Breast epithelium (tissue), 4 donors: ENCODE measurements at regions not wholly inside any gene's neighbourhood (a gene's known extent, or its start where the extent isn't known, plus 50 kb on each side); places are given as distances from the start of the nearest gene placed in this dataset.
A peak's percentile ranks its signal among the peaks of the same experiment; 100 is the strongest.

Source experiments
- DNase-seq, 2 donors: peaks; one replicate each; pipeline ENCODE4 v3.0.0-alpha.2; 2019; ENCODE audit warnings: low spot score in 2 of 2
- H3K27ac ChIP-seq, 2 donors: fragments of 200-600 bp; sonication (generic) in 1 of 2; one replicate each; pipeline ENCODE4 v1.5.1; 2016 to 2019; ENCODE audit warnings: mild to moderate bottlenecking in 1 of 2
- H3K27me3 ChIP-seq, 2 donors: fragments of 200-600 bp; sonication (generic) in 1 of 2; one replicate each; pipeline versions ENCODE4 v1.5.1 to v1.6.0; 2017 to 2019; ENCODE audit warnings: control low read depth in 1 of 2, mild to moderate bottlenecking in 1 of 2
- H3K36me3 ChIP-seq: fragments of 200-600 bp; one replicate; pipeline ENCODE4 v1.5.1; 2019
- H3K4me1 ChIP-seq, 2 donors: fragments of 200-600 bp; sonication (generic); one replicate each; pipeline ENCODE4 v1.5.1; 2016 to 2019; ENCODE audit warnings: control low read depth in 1 of 2
- H3K4me3 ChIP-seq, 3 donors: fragments of 200-600 bp; sonication (generic); 1 replicate in 2 of 3; 2 replicates in 1 of 3; pipeline ENCODE4 v1.5.1; 2016 to 2019; ENCODE audit warnings: mild to moderate bottlenecking in 3 of 3, moderate library complexity in 2 of 3
- H3K9me3 ChIP-seq, 2 donors: fragments of 200-600 bp; sonication (generic) in 1 of 2; one replicate each; pipeline ENCODE4 v1.5.1; 2016 to 2019; ENCODE audit warnings: control low read depth in 1 of 2
- POLR2A ChIP-seq: fragments of 450-650 bp; IDR thresholded peaks from one replicate; pipeline ENCODE4 v1.6.1; 2016; ENCODE audit warnings: antibody characterized with exemption, mild to moderate bottlenecking, moderate library complexity
- POLR2AphosphoS5 ChIP-seq, 3 donors: sonication (generic); formaldehyde crosslinking; IDR thresholded peaks; one replicate each; pipeline ENCODE4 v1.6.1; 2017; ENCODE audit warnings: antibody characterized with exemption in 3 of 3
- intact Hi-C: fragments of 100-400 bp; cut with DNase I; formaldehyde crosslinking; loops from one replicate; pipeline ENCODE4 v1.15.1; 2023; ENCODE audit warnings: low total_unique reads
- TF ChIP-seq, protein P1 (sequence below), 3 donors: fragments of 450-650 bp; IDR thresholded peaks; one replicate each; pipeline ENCODE4 v1.5.1; 2016 to 2017; ENCODE audit warnings: antibody characterized with exemption in 3 of 3, mild to moderate bottlenecking in 3 of 3, moderate library complexity in 3 of 3

DNA sequence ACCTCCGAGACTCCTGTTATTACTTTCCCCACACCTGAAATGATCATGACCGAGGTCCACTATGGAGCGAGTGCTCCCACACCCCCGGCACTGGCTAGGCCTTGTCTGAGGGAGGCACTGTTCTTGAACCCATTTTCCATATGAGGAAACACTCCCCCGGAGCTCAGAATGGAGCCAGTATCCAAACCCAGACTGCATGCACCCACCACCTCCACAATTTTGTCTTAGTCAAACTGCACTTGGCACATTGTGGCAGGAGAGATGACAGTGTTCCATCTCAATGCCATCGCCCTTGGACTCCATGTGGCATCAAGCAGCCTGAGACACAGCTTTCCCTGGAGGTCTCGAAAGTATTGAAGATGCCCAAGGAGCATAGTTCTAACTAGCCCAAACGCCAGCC is 154.1 kb downstream of the NUP210 start:
- no peak for TF ChIP-seq POLR2AphosphoS5 (IDR thresholded peaks at IDR 0.05)
- TF ChIP-seq, protein P1, sequence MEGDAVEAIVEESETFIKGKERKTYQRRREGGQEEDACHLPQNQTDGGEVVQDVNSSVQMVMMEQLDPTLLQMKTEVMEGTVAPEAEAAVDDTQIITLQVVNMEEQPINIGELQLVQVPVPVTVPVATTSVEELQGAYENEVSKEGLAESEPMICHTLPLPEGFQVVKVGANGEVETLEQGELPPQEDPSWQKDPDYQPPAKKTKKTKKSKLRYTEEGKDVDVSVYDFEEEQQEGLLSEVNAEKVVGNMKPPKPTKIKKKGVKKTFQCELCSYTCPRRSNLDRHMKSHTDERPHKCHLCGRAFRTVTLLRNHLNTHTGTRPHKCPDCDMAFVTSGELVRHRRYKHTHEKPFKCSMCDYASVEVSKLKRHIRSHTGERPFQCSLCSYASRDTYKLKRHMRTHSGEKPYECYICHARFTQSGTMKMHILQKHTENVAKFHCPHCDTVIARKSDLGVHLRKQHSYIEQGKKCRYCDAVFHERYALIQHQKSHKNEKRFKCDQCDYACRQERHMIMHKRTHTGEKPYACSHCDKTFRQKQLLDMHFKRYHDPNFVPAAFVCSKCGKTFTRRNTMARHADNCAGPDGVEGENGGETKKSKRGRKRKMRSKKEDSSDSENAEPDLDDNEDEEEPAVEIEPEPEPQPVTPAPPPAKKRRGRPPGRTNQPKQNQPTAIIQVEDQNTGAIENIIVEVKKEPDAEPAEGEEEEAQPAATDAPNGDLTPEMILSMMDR (IDR thresholded peaks at IDR 0.05): no peak
- no peak for TF ChIP-seq POLR2A
- H3K36me3 ChIP-seq: no peaks in the 10 kb centered on the region
- no peaks in the 10 kb centered on the region for H3K4me1 ChIP-seq
- H3K4me3 ChIP-seq: no peak overlapping the region
- intact Hi-C loops: no loop called here
- no peaks in the 10 kb centered on the region for H3K27me3 ChIP-seq
- H3K9me3 ChIP-seq: peaks cover 12 to 16% of the 10 kb centered on the region in 2 donors
- no peak for DNase-seq
- no peak overlapping the region for H3K27ac ChIP-seq

DNA sequence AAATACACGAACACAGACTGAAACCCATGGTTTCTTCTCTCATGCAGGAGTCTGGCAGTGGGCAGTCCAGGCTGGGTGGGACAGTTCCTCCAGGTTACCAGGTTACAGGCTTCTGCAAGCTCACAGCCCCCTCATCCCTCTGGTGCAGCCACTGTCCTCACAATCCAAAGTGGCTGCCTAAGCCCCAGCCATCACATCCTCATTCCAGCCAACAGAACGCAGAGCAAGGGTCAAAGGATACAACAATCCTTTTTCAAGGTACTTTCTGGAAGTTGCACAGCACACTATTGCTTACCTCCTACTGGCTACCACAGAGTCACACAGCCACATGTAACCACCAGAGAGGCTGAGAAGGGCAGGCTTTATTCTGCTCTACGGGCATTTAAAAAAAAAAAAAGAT is 154.6 kb downstream of the NUP210 start:
- intact Hi-C loops: no loop called here
- no peak for TF ChIP-seq POLR2AphosphoS5 (IDR thresholded peaks at IDR 0.05)
- TF ChIP-seq POLR2A: no peak
- TF ChIP-seq, protein P1 (IDR thresholded peaks at IDR 0.05): no peak
- Histone ChIP-seq H3K9me3 (peaks cover 12 to 15% of the 10 kb centered on the region in 2 donors), H3K4me1 (no peaks in the 10 kb centered on the region), H3K27ac (no peak overlapping the region), H3K4me3 (no peak overlapping the region), H3K36me3 (no peaks in the 10 kb centered on the region), H3K27me3 (no peaks in the 10 kb centered on the region)
- no peak for DNase-seq

DNA sequence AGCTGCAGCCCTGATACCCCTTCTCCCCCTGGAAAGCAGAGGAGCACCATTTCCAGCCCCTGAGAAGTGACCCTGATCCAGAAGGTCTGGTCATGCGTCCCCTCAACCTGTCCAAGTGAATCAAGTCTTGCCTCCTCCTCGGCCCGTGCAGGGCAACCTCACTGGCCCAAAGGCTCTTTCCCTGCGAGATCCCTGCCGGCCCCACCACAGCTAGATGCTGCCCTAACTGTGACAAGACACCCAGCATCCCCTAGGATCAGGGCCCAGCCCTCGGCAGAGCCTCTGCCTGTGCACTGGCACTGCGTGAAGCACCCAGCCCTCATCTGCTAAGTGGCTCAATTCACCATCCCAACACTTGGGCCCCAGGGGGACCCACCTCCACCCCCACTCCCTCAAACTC is 155.1 kb downstream of the NUP210 start:
- H3K4me3 ChIP-seq: no peak overlapping the region
- intact Hi-C loops: no loop called here
- H3K4me1 ChIP-seq: no peaks in the 10 kb centered on the region
- no peak overlapping the region for H3K27ac ChIP-seq
- peaks cover 10 to 12% of the 10 kb centered on the region in 2 donors for H3K9me3 ChIP-seq
- no peaks in the 10 kb centered on the region for H3K27me3 ChIP-seq
- no peaks in the 10 kb centered on the region for H3K36me3 ChIP-seq
- TF ChIP-seq, protein P1 (IDR thresholded peaks at IDR 0.05): no peak
- TF ChIP-seq POLR2AphosphoS5 (IDR thresholded peaks at IDR 0.05) (no peak), POLR2A (no peak)
- DNase-seq: no peak

DNA sequence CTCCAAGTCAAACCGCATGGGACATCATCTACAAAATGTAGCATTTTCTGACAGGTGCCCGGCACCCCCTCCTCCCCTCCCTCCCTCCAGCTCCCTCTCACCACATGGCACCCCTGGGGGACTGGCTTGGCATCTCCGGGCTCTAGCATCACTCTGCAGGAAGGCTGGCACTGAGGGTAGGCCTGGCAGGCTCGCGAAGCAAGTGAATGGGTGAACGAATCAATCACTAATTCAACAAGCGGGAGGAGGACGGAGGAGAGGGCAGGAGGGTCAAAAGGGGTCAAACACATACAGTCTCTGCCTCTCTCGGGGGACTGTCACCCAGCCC is 155.7 kb downstream of the NUP210 start:
- H3K36me3 ChIP-seq: no peaks in the 10 kb centered on the region
- no peaks in the 10 kb centered on the region for H3K27me3 ChIP-seq
- H3K9me3 ChIP-seq: peaks cover 4 to 6% of the 10 kb centered on the region in 2 donors
- H3K4me1 ChIP-seq: no peaks in the 10 kb centered on the region
- no peak overlapping the region for H3K4me3 ChIP-seq
- intact Hi-C loops: no loop called here
- TF ChIP-seq POLR2A (no peak), POLR2AphosphoS5 (IDR thresholded peaks at IDR 0.05) (no peak)
- TF ChIP-seq, protein P1 (IDR thresholded peaks at IDR 0.05): no peak
- no peak for DNase-seq
- peak overlapping the region in 1 of 2 donors; percentile 19 for H3K27ac ChIP-seq

DNA sequence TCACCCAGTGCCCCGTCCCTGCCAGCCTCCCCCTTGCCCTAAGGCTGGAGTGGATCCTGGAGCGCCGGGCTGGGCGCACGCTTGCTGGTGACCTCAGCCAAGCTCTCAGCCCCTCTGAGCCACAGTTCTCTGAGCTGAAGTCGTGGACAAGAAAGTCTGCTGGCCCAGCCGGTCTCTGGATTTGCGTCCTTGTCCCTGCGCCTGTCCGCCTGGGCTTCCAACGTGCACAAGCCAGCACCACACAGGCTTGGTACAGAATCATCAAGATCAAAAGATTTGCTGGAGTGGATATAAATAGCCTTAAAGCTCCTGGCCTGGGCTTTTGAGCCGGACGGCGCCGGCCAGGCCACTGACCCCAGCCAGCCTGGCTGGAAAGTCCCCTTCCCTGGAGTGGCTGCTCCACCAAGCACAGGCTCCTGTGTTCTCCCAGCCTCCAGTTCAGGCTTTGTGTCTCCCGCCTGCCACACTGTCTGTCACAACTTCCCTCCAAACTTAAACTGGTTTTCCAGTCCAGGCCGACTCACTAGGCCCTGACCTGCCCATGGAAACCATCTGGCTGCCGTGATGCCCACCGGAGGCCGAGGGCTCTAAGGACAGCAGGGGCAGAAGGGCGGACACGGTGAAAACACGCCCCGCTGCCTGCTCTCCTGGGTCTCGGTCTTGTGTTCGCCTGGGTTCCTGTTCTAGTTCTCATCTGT is 156.2 kb downstream of the NUP210 start:
- Histone ChIP-seq H3K27ac (peak overlapping the region in 1 of 2 donors; percentile 19), H3K36me3 (no peaks in the 10 kb centered on the region), H3K9me3 (peaks cover 0 to under 1% of the 10 kb centered on the region in 2 donors), H3K27me3 (no peaks in the 10 kb centered on the region), H3K4me3 (no peak overlapping the region), H3K4me1 (no peaks in the 10 kb centered on the region)
- no peak for DNase-seq
- intact Hi-C loops: no loop called here
- TF ChIP-seq, protein P1 (IDR thresholded peaks at IDR 0.05): no peak
- TF ChIP-seq POLR2A: no peak
- TF ChIP-seq POLR2AphosphoS5 (IDR thresholded peaks at IDR 0.05): no peak
